SK-N-SH (cell line): ENCODE measurements at regions not wholly inside any gene's neighbourhood (a gene's known extent, or its start where the extent isn't known, plus 50 kb on each side); places are given as distances from the start of the nearest gene placed in this dataset.

Experiments used
- CTCF ChIA-PET: fragments of 300-600, 350-600 bp; formaldehyde crosslinking; extraction: SDS; loops from one replicate; lab custom pipeline; 2021; lab: Yijun Ruan, JAX
- POLR2A ChIA-PET: fragments of 350-600 bp; sonication (Branson Sonifier 250); formaldehyde crosslinking; extraction: SDS; loops from one replicate; lab custom pipeline; 2020; ENCODE audit warnings: antibody characterized with exemption, inconsistent platforms; lab: Yijun Ruan, JAX
- DNase-seq: peaks from one replicate; pipeline ENCODE4 v3.0.0; 2012
- H2AFZ ChIP-seq: fragments of 200-600 bp; sonication (generic); 2 replicates; pipeline ENCODE4 v1.8.1; 2016; ENCODE audit warnings: antibody characterized with exemption, mild to moderate bottlenecking, low read depth
- H3F3A ChIP-seq: fragments of 200-600 bp; sonication (generic); replicated peaks from 2 replicates; pipeline ENCODE3; 2016; ENCODE audit warnings: antibody characterized with exemption, mild to moderate bottlenecking; ENCODE audit not compliant: insufficient read depth
- H3K27ac ChIP-seq, 2 experiments: fragments of 200-500 bp in 1 of 2; fragments of 200-600 bp in 1 of 2; sonication (Bioruptor generic) in 1 of 2; sonication (generic), shearing (Covaris generic) in 1 of 2; 2 replicates each; pipeline versions ENCODE4 v1.5.1 to v1.6.1; 2014 to 2016; ENCODE audit warnings: low read depth in 2 of 2, inconsistent platforms in 1 of 2, low read length in 1 of 2, mild to moderate bottlenecking in 1 of 2, mixed read lengths in 1 of 2
- H3K27me3 ChIP-seq: fragments of 200-600 bp; sonication (generic), shearing (Covaris generic); 2 replicates; pipeline ENCODE4 v1.6.1; 2016; ENCODE audit warnings: mixed run types; ENCODE audit not compliant: insufficient read depth
- H3K36me3 ChIP-seq, 2 experiments: fragments of 200-500 bp in 1 of 2; fragments of 200-600 bp in 1 of 2; sonication (Bioruptor generic) in 1 of 2; sonication (generic) in 1 of 2; replicated peaks in 1 of 2; 2 replicates each; pipeline versions ENCODE3 to v1.5.1; 2014 to 2016; ENCODE audit warnings: low read length in 1 of 2, mild to moderate bottlenecking in 1 of 2; ENCODE audit not compliant: insufficient read depth in 2 of 2, control insufficient read depth in 1 of 2
- H3K4me1 ChIP-seq, 2 experiments: fragments of 200-500 bp in 1 of 2; fragments of 200-600 bp in 1 of 2; sonication (Bioruptor generic) in 1 of 2; sonication (generic), shearing (Covaris generic) in 1 of 2; 2 replicates each; pipeline versions ENCODE4 v1.5.1 to v1.6.1; 2014 to 2016; ENCODE audit warnings: low read depth in 1 of 2, low read length in 1 of 2, mixed run types in 1 of 2; ENCODE audit not compliant: insufficient read depth in 2 of 2, control insufficient read depth in 1 of 2
- H3K4me2 ChIP-seq: fragments of 200-600 bp; sonication (generic), shearing (Covaris generic); 2 replicates; pipeline ENCODE4 v1.6.1; 2017; ENCODE audit warnings: mixed run types
- H3K4me3 ChIP-seq, 2 experiments: fragments of 200-500 bp in 1 of 2; fragments of 200-600 bp in 1 of 2; sonication (Bioruptor generic) in 1 of 2; sonication (generic), shearing (Covaris generic) in 1 of 2; 2 replicates each; pipeline versions ENCODE4 v1.5.1 to v1.8.1; 2014 to 2016; ENCODE audit warnings: low read depth in 2 of 2, inconsistent platforms in 1 of 2, low read length in 1 of 2, mild to moderate bottlenecking in 1 of 2, mixed read lengths in 1 of 2, moderate library complexity in 1 of 2
- H3K79me2 ChIP-seq: fragments of 200-600 bp; sonication (generic); 2 replicates; pipeline ENCODE4 v1.8.1; 2017; ENCODE audit warnings: mild to moderate bottlenecking; ENCODE audit not compliant: insufficient read depth
- H3K9ac ChIP-seq: fragments of 200-600 bp; sonication (generic); 2 replicates; pipeline ENCODE4 v1.6.1; 2017; ENCODE audit warnings: mixed run types
- H3K9me2 ChIP-seq: fragments of 200-600 bp; sonication (generic); 2 replicates; pipeline ENCODE4 v1.6.1; 2017; ENCODE audit warnings: mixed run types
- H3K9me3 ChIP-seq: fragments of 200-600 bp; sonication (generic); 2 replicates; pipeline ENCODE4 v1.6.1; 2017; ENCODE audit warnings: mixed run types, mild to moderate bottlenecking, moderate library complexity
- H4K20me1 ChIP-seq: fragments of 200-600 bp; sonication (generic); 2 replicates; pipeline ENCODE4 v1.6.1; 2017; ENCODE audit warnings: mild to moderate bottlenecking, mixed run types; ENCODE audit not compliant: insufficient read depth
- CHD2 ChIP-seq: fragments of 150-350 bp; IDR thresholded peaks from 2 replicates; pipeline ENCODE4 v1.6.1; 2018; ENCODE audit warnings: low read length; ENCODE audit not compliant: partially characterized antibody
- FOXJ3 ChIP-seq: sonication (generic); formaldehyde crosslinking; IDR thresholded peaks from 2 replicates; pipeline ENCODE4 v1.5.1; 2020; ENCODE audit warnings: mild to moderate bottlenecking, missing genetic modification reagents
- FOXM1 ChIP-seq: IDR thresholded peaks from 2 replicates; pipeline ENCODE4 v1.4.0; 2012; ENCODE audit warnings: low read depth, mild to moderate bottlenecking
- GABPA ChIP-seq: IDR thresholded peaks from 2 replicates; pipeline ENCODE4 v1.4.0; 2012; ENCODE audit warnings: low read depth, mild to moderate bottlenecking
- MEF2A ChIP-seq: IDR thresholded peaks from 2 replicates; pipeline ENCODE4 v1.4.0; 2012; ENCODE audit warnings: low read depth, borderline replicate concordance
- MXI1 ChIP-seq: IDR thresholded peaks from 2 replicates; pipeline ENCODE4 v1.6.1; 2012; ENCODE audit warnings: mild to moderate bottlenecking, low read depth, low read length, improper control_type of control experiment
- NRF1 ChIP-seq: IDR thresholded peaks from 2 replicates; pipeline ENCODE4 v1.6.1; 2012; ENCODE audit warnings: low read depth, mild to moderate bottlenecking, low read length
- RXRA ChIP-seq: IDR thresholded peaks from 2 replicates; pipeline ENCODE4 v1.4.0; 2012; ENCODE audit warnings: low read depth, mild to moderate bottlenecking, borderline replicate concordance
- TCF12 ChIP-seq: IDR thresholded peaks from 2 replicates; pipeline ENCODE4 v1.4.0; 2012
- YY1 ChIP-seq: IDR thresholded peaks from 2 replicates; pipeline ENCODE4 v1.4.0; 2012; ENCODE audit warnings: low read depth, mild to moderate bottlenecking
- WGBS: methylation state at CpG from one replicate; pipeline ENCODE4 v1.1.6; 2017; ENCODE audit warnings: low lambda C conversion rate; 5-methylcytosine and 5-hydroxymethylcytosine counted together
- TF ChIP-seq, protein P1 (sequence below): fragments of 200-600 bp; sonication (generic); IDR thresholded peaks from 2 replicates; pipeline ENCODE4 v1.6.1; 2017; ENCODE audit warnings: antibody characterized with exemption, mild to moderate bottlenecking, moderate library complexity

DNA sequence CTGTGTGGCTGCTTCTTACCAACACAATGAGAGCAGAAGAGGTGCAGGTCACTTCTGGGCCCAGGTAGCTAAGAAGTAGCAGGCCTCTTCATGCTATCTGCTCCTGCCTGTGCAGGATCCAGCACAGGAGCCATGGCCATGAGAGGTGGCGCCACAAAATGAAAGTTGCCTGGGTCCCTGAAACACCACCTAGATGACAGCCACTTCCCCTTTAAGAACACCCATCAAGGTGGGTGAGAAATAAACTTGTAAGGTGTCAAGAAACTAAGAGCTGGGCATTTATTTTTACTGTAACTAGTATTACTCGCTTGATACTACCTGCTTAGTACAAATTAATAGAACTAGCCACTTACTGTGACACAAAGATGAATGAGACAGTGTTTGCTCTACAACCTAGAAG, 484.6 kb upstream of the TBL1XR1 start:
- H2AFZ ChIP-seq: no peak overlapping the region
- POLR2A ChIA-PET: no interaction called here
- 72% methylated on average over 2 of the region's 2 CpGs for WGBS

DNA sequence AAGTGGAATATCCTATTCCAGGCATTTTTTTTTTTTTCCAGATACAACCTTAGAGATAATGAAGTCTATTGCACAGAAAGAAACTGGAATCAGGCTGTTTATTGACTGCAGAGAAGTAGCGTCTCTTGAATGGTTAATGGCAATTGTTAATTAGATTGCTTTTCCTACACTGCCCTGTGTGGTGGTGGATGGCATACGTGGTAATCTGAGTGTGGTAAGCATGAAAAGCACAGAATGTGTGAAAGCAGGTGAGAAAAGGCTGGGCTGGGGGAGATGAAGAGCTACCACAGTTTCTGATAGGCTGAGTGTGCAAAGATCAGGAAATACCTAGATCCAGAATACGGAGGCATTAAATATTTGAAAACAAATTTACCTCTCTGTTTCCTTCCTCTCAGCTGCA, 486.3 kb upstream of the TBL1XR1 start:
- ChIA-PET CTCF (no interaction called here), POLR2A (no interaction called here)
- TF ChIP-seq FOXM1 (no peak), RXRA (no peak), CHD2 (no peak), GABPA (no peak), TCF12 (no peak), NRF1 (no peak), MXI1 (no peak), FOXJ3 (CRISPR knock-in tag) (no peak)
- TF ChIP-seq, protein P1, sequence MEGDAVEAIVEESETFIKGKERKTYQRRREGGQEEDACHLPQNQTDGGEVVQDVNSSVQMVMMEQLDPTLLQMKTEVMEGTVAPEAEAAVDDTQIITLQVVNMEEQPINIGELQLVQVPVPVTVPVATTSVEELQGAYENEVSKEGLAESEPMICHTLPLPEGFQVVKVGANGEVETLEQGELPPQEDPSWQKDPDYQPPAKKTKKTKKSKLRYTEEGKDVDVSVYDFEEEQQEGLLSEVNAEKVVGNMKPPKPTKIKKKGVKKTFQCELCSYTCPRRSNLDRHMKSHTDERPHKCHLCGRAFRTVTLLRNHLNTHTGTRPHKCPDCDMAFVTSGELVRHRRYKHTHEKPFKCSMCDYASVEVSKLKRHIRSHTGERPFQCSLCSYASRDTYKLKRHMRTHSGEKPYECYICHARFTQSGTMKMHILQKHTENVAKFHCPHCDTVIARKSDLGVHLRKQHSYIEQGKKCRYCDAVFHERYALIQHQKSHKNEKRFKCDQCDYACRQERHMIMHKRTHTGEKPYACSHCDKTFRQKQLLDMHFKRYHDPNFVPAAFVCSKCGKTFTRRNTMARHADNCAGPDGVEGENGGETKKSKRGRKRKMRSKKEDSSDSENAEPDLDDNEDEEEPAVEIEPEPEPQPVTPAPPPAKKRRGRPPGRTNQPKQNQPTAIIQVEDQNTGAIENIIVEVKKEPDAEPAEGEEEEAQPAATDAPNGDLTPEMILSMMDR: no peak
- Histone ChIP-seq H3K4me1 (peaks cover 13 to 18% of the 10 kb centered on the region in 2 experiments; a peak in 3 of 4 replicates), H3K4me2 (no peak overlapping the region), H3K9me2 (no peaks in the 10 kb centered on the region), H3K79me2 (no peaks in the 10 kb centered on the region), H2AFZ (no peak overlapping the region), H4K20me1 (no peaks in the 10 kb centered on the region), H3K4me3 (no peak overlapping the region), H3K9ac (no peak overlapping the region), H3K9me3 (no peaks in the 10 kb centered on the region), H3K27me3 (no peaks in the 10 kb centered on the region), H3K36me3 (no peaks in the 10 kb centered on the region), H3K27ac (no peak overlapping the region), H3F3A (peaks cover 11% of the 10 kb centered on the region)
- no peak for DNase-seq
- WGBS: 84% methylated on average over 3 of the region's 3 CpGs

More for the DNA sequence above, 484.6 kb upstream of the TBL1XR1 start:
- Histone ChIP-seq H3K9ac (no peak overlapping the region), H3K9me3 (no peaks in the 10 kb centered on the region), H3K4me3 (no peak overlapping the region), H3K4me1 (peaks cover 13 to 20% of the 10 kb centered on the region in 2 experiments; a peak in 3 of 4 replicates), H3K27ac (no peak overlapping the region; a peak in 1 of 4 replicates), H3F3A (peaks cover 11% of the 10 kb centered on the region), H4K20me1 (no peaks in the 10 kb centered on the region), H3K4me2 (no peak overlapping the region), H3K79me2 (no peaks in the 10 kb centered on the region), H3K36me3 (no peaks in the 10 kb centered on the region), H3K9me2 (no peaks in the 10 kb centered on the region), H3K27me3 (no peaks in the 10 kb centered on the region)
- CTCF ChIA-PET: no interaction called here
- TF ChIP-seq MXI1: no peak
- no peak for TF ChIP-seq YY1
- no peak for TF ChIP-seq MEF2A
- no peak for TF ChIP-seq FOXJ3 (CRISPR knock-in tag)
- TF ChIP-seq, protein P1: no peak
- no peak for DNase-seq
